Adrenal gland (tissue), 9 donors: ENCODE measurements at regions not wholly inside any gene's neighbourhood (a gene's known extent, or its start where the extent isn't known, plus 50 kb on each side); places are given as distances from the start of the nearest gene placed in this dataset.
A peak's percentile ranks its signal among the peaks of the same experiment; 100 is the strongest.

Experiments used
- DNase-seq, 7 donors: peaks; one replicate each; pipeline ENCODE4 v3.0.0-alpha.2; 2019 to 2020
- H3K27ac ChIP-seq, 5 donors: fragments of 200-600 bp; sonication (generic) in 4 of 5; 1 replicate in 3 of 5; 2 replicates in 2 of 5; pipeline versions ENCODE4 v1.5.1 to v1.8.0; 2016 to 2020; ENCODE audit warnings: mild to moderate bottlenecking in 1 of 5
- H3K27me3 ChIP-seq: fragments of 200-600 bp; 2 replicates; pipeline ENCODE4 v1.8.0; 2021
- H3K36me3 ChIP-seq, 2 donors: fragments of 200-600 bp; replicated peaks in 1 of 2; 1 replicate in 1 of 2; 2 replicates in 1 of 2; pipeline versions ENCODE4 v1.5.1 to v1.8.0; 2018 to 2022
- H3K4me1 ChIP-seq, 2 donors: fragments of 200-600 bp; replicated peaks in 1 of 2; 1 replicate in 1 of 2; 2 replicates in 1 of 2; pipeline versions ENCODE4 v1.5.1 to v1.8.0; 2018 to 2021
- H3K4me3 ChIP-seq, 4 donors: fragments of 200-600 bp; sonication (generic) in 3 of 4; one replicate each; pipeline ENCODE4 v1.5.1; 2016 to 2018
- H3K9me3 ChIP-seq, 3 donors: fragments of 200-600 bp; sonication (generic) in 1 of 3; replicated peaks in 1 of 3; 1 replicate in 2 of 3; 2 replicates in 1 of 3; pipeline versions ENCODE4 v1.5.1 to v1.8.0; 2016 to 2021
- POLR2A ChIP-seq, 2 donors: fragments of 450-650 bp; IDR thresholded peaks; one replicate each; pipeline ENCODE4 v1.6.1; 2017; ENCODE audit warnings: antibody characterized with exemption in 2 of 2, mild to moderate bottlenecking in 2 of 2, moderate library complexity in 1 of 2
- WGBS, 4 donors: extraction: QIAGEN DNeasy Blood & Tissue Kit in 2 of 4; methylation state at CpG; one replicate each; pipeline versions ENCODE4 v1.1.5 to v1.1.7; 2013 to 2017; 5-methylcytosine and 5-hydroxymethylcytosine counted together
- intact Hi-C, 2 donors: fragments of 100-400 bp; cut with DNase I; formaldehyde crosslinking; loops; one replicate each; pipeline versions ENCODE4 v1.14.1 to v1.15.0; 2022 to 2023
- TF ChIP-seq, protein P1 (sequence below), 6 experiments: fragments of 450-650 bp in 4 of 6; fragments of 200-600 bp in 2 of 6; sonication (generic) in 1 of 6; IDR thresholded peaks; 1 replicate in 5 of 6; 2 replicates in 1 of 6; pipeline versions ENCODE4 v1.5.1 to v1.8.0; 2016 to 2021; ENCODE audit warnings: antibody characterized with exemption in 6 of 6, mild to moderate bottlenecking in 2 of 6, moderate library complexity in 1 of 6
- donor health status: healthy with polysubstance abuse.
- donor health status: Bipolar disorder and iron deficiency.
- donor health status: DM: yes; HTN: yes; CAD: no.
- donor health status: DM: no; HTN: no; CAD: no.
- donor health status: DM: no; HTN: no; CAD: no.

DNA sequence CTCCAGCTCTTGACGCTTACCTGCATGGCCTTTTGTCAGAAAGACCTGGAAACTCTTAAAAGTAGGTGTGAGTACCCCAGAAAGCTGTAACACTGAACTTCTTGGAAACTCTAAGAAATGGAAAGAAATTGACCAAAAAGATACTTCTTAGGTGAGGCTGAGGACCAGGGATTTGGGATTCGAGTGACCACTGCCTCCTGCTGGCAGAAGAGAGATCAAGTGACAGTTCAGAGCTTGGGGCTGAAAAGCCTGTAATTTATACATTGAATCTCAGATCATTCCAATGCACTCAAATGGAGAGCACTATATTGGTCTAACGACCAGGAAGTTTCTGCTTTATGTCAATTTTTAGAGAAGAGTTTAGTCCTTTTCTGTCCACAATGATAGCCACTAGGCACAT, 204.6 kb downstream of the PDGFRA start:
- Histone ChIP-seq H3K4me3 (no peak overlapping the region), H3K36me3 (no peaks in the 10 kb centered on the region), H3K9me3 (no peaks in the 10 kb centered on the region), H3K27me3 (peaks cover 7% of the 10 kb centered on the region), H3K27ac (no peak overlapping the region), H3K4me1 (no peaks in the 10 kb centered on the region)
- WGBS, 4 donors: 38 to 64% (median 55%) methylated on average over 3 of the region's 3 CpGs
- intact Hi-C loops: no loop called here
- TF ChIP-seq POLR2A (IDR thresholded peaks at IDR 0.05): no peak
- TF ChIP-seq, protein P1, sequence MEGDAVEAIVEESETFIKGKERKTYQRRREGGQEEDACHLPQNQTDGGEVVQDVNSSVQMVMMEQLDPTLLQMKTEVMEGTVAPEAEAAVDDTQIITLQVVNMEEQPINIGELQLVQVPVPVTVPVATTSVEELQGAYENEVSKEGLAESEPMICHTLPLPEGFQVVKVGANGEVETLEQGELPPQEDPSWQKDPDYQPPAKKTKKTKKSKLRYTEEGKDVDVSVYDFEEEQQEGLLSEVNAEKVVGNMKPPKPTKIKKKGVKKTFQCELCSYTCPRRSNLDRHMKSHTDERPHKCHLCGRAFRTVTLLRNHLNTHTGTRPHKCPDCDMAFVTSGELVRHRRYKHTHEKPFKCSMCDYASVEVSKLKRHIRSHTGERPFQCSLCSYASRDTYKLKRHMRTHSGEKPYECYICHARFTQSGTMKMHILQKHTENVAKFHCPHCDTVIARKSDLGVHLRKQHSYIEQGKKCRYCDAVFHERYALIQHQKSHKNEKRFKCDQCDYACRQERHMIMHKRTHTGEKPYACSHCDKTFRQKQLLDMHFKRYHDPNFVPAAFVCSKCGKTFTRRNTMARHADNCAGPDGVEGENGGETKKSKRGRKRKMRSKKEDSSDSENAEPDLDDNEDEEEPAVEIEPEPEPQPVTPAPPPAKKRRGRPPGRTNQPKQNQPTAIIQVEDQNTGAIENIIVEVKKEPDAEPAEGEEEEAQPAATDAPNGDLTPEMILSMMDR (IDR thresholded peaks at IDR 0.05): peak in 2 of 6 experiments; percentile 13 to 16
- peak in 1 of 7 donors; percentile 6 for DNase-seq

DNA sequence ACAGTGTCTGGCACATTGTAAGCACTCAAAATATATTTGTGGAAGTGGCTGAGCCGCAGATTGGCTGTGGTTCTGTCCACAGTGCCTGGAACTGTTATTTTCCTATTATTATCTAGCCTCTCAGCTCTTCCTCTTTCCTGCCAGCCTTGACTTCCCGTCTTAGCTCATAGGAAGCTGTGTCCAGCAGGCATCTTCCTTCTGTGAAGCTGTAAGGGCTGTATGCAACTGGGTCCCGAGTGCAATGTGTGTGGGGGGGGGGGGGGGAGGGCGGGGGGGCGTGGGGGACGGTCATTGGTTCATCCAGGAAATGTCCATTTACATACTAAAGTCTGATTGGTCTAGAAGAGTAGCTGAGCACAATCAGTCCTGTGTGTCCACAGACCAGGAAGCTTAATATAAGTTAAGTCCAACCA, 210.7 kb downstream of the PDGFRA start:
- 16 to 25% (median 22%) methylated on average over 5 to 6 of the region's 6 CpGs for WGBS, 4 donors
- H3K4me3 ChIP-seq: peak overlapping the region in 1 of 4 donors; percentile 21

DNA sequence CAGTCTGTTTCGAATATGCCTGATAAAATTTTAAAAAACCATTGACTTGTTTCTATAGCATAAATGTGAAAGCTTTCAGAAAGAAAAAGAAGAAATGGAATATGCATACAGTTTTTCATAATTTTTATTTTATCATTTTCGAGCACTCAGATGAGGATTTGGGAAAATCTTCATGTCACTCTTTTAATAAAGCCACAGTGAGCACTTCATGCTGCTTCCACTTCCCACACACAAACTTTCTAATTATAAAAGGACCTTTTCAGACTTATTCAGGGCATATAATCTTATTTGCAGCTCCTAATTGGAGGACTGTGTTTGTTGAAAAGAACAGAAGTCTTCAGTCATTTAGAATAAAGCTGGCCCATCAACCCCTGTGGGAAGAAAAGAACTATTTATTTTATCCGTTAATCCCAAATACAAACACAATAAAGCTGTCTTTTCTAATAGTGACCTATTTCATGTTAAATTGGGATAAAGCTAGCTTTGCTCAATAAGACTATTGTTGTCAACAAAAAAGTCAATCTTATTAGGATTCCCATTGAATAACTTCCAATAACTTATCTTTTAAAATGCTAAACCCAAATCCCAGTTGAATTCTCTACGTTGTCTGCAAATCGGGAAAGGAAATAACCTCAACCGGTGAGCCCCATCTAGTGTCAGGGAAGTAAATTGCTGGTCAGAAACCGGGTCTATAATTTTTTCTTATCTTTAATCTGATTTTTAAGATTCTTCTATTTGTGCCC, 211.5 kb downstream of the PDGFRA start:
- WGBS, 4 donors: 22 to 26% (median 25%) methylated on average over 7 of the region's 7 CpGs
- H3K36me3 ChIP-seq: no peaks in the 10 kb centered on the region
- no peaks in the 10 kb centered on the region for H3K9me3 ChIP-seq
- TF ChIP-seq POLR2A (IDR thresholded peaks at IDR 0.05): no peak
- TF ChIP-seq, protein P1 (IDR thresholded peaks at IDR 0.05): peak; percentile 33 to 64 (median 60)
- intact Hi-C loops: loop anchor here in 1 of 2 donors (10.0 kb wide), 1 partner anchor 116 kb away; no protein-coding TSS in a partner anchor
- H3K4me1 ChIP-seq: no peaks in the 10 kb centered on the region
- H3K27ac ChIP-seq: no peak overlapping the region
- no peaks in the 10 kb centered on the region for H3K27me3 ChIP-seq
- peak overlapping the region in 1 of 4 donors; percentile 21 for H3K4me3 ChIP-seq
- DNase-seq: peak in 4 of 7 donors; percentile 10 to 28 (median 25)

More for the DNA sequence above, 210.7 kb downstream of the PDGFRA start:
- no peaks in the 10 kb centered on the region for H3K4me1 ChIP-seq
- peak overlapping the region in 1 of 5 donors; percentile 35 for H3K27ac ChIP-seq
- intact Hi-C loops: loop anchor here (5.0 to 10.0 kb wide), 2 partner anchors 115 to 118 kb away; no protein-coding TSS in a partner anchor
- H3K9me3 ChIP-seq: no peaks in the 10 kb centered on the region
- peak; percentile 16 to 64 (median 38) for DNase-seq
- H3K36me3 ChIP-seq: no peaks in the 10 kb centered on the region
- TF ChIP-seq, protein P1 (IDR thresholded peaks at IDR 0.05): no peak
- no peak for TF ChIP-seq POLR2A (IDR thresholded peaks at IDR 0.05)
- H3K27me3 ChIP-seq: no peaks in the 10 kb centered on the region

DNA sequence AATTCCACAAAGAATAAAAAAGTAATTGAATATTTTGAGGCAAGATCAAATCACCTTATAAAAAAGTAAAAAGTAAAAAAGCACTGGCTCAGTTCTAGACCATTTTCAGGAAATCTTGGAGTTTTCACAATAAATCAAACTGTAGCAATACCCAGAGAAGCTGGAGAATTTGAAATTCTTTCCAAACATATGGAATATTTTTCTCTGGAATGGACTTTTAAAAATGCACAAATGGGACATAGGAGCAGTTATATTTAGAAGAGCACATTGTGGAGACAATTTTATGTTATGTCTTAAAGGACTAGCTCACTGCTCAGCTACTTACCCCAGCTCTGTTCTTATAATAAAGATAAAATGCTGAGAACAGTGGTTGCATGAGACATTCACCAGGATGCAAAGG, 211.9 kb upstream of the KIT start:
- no peak for DNase-seq
- Histone ChIP-seq H3K4me1 (no peaks in the 10 kb centered on the region), H3K27me3 (no peaks in the 10 kb centered on the region), H3K36me3 (no peaks in the 10 kb centered on the region), H3K9me3 (no peaks in the 10 kb centered on the region), H3K27ac (no peak overlapping the region), H3K4me3 (no peak overlapping the region)
- intact Hi-C loops: loop anchor here in 1 of 2 donors (10.0 kb wide), 1 partner anchor 121 kb away; no protein-coding TSS in a partner anchor
- no peak for TF ChIP-seq POLR2A (IDR thresholded peaks at IDR 0.05)
- TF ChIP-seq, protein P1 (IDR thresholded peaks at IDR 0.05): no peak
